Superior temporal gyrus (tissue), 1 donor: ENCODE measurements at regions not wholly inside any gene's neighbourhood (a gene's known extent, or its start where the extent isn't known, plus 50 kb on each side); places are given as distances from the start of the nearest gene placed in this dataset.

Source experiments
- DNase-seq: peaks from one replicate; pipeline ENCODE4 v3.0.0-alpha.2; 2016; ENCODE audit errors: extremely low spot score

DNA sequence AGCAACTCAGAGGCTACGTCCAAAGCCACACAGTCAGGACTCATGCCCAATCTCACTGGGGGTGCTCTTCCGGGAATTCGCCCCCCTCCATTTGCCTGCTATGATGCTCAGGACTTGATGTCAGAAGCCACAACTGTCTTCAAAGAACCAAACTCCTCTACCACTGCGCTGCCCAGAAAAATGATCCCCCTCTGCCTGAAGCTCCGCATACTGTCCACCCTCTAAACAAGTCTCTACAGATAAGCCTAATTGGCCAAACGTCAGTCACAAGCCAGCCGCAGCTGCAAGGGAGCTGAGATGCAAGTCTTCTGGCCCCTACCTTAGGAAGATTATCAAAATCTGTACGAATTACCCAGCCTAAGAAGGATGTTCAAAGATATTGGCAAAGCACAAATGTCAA, 294.6 kb downstream of the BUD13 start:
- no peak for DNase-seq

DNA sequence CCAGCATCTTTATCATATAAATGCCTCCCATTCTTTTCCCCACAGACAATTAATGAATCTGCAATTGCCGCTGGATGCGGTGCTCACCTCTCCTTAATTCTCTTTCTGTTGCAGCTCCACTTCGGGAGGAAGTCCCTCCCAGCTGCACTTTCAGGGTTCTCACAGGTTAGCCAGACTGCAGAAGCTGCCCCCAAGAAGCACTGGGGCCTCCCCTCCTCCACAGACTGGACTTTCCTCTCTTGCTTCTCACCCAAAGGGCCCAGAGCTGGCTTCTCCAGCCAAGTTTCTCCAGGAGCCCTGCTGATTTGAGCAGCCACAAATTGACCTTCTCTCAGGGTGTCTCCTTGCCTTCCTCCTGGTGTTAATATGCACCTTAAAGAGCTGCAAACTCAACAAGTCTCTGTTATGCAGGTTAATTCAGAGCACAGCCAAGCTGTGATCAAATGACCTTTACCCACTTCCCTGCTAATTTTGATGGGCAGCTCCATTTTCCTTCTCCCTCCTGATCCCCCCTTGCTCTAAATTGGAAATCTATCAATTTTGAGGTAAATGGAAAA, 298.9 kb downstream of the BUD13 start:
- no peak for DNase-seq

DNA sequence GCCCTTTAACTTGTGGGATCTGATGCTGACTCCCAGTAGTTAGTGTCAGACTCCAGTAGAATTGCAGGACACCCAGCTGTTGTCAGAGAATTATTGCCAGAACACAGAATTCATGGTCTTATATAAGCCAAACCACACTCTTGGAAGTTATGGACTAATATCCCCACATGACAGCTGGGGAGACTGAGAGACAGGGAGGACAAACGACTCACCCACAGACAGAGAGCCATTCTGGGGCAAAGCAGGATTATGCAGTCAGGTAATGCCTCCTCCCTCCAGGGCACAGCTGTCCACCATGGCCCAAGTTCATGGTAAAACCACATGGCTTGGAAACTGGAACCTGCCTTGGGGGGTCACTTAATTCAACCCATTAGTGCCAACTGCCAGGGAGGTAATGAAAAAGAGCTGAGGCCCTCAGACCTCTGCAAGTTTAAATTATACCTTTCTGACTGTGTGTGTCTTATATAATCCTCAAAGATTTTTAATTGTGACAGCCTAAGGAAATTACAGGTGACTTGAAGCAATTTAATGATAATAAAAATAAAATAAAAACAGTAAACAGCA, 299.5 kb downstream of the BUD13 start:
- DNase-seq, result no peak

DNA sequence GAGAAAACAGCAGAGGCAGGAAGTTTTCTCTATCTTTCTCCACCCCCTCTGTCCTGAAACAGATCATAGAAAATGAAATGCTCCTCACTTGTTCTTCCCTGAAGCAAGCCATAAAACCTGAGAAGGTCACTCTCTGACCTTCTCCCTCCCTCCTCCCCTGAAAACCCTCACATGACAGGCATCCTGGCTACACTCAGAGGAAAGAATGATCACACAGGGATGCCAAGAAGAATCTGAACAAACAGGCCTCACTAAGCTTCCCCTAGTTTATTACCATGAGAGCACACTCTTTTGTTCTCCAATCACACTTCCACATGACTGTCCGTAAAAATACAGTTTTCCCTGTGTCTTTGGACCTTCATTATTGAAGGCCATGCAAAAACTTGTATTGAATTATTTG, 300.1 kb downstream of the BUD13 start:
- DNase-seq, result no peak

DNA sequence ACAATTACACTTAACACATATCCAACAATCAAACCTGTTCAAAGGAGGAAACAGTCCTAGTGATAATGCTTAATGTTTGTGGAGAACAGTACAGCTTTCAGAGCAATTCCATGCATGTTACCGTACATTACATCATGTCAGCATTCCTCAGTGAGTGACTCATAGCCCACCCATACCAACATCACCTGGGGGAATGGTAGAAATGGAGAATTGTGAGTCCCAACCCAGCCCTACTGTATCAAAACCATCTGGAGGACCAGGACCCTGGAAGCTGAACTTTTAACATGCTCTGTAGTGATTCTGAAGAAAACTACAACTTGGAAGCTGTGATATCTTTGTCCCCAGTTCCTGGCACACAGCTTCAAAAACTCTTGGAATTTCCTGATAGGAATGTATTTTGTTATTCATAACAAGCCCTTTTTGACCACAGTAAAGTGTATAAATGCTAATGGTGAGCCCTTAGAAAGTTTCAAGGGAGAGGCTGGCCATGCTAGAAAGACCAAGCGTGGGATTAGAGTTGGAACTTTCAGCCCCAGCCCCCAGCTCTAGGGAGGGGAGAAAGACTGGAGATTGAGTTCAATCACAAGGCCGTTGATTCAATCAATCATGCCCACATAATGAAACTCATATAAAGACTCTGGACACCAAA, 301.1 kb downstream of the BUD13 start:
- DNase-seq, result no peak

DNA sequence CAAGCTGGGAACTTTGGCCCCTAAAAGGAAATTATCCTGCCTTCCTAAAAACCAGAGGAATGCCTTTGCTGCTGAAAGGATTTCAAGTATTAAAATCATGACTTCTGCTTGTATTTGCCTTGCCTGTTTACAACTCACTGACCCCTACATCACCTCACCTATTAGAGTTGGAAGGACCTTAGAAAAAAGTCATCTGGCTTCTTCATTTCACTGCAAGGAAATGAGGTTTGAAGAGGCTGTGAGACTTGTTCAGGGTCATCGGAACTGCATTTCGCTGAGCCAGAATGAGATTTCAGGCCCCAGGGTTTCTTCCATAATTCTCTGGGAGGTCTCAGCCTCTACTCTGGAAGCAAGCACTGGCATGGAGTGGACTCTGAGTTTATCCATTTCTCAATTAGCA, 304.1 kb downstream of the BUD13 start:
- no peak for DNase-seq

DNA sequence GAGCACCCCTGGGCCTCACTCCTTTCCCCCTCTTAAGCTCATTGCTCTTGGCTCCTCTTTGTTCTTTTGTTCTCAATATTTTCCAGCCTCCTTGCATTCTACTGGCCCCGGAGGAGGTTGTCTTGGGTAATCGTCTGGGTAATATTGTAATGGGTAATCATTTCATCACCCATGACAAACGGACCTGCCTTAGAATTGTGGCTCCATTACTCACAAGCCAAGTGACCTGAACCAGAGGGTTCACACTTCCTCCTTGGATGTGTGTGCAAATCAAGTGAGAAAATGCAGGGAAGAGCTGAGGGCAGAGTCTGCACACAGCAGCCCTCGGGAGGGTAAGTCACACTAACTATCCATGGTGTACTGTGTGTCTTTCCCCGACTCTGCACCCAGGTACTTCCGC, 305.0 kb downstream of the BUD13 start:
- no peak for DNase-seq

DNA sequence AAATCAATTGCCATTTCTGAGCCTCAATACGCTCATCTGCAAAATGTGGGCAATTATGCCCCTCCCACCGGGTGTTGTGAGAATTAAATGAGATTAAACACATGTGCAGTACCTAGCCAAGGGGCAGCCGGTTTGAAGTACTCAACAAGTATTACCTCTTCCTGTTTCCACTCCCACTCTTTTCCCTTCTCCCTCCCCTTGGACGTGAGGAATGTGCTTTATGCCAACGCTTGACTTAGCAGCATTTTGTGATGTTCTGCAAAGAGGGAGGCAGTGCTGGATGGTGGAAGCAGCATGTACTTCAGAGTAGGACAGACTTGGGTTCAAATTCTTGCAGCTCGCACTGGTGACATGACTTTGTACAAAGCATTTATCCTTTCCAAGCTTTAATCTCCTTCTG, 306.0 kb downstream of the BUD13 start:
- DNase-seq, result no peak

DNA sequence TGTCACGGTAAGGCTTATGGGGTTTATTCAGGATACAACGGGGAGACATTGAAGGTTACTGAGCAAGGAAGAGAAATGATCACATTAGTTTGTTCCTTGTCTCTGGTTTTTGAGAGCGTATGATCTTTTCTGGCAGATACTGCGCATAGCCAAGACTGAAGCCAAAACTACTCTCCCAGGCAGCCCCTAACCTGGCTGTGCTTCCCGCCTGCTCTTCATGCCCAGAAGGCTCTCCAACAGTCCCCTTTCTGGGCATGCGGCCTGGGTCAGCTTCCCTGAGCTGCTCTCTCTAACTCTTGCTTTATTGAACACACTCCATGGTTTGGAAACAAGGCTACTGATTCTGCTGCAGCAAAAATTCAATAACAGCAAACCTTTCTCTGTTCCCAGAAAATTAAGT, 306.6 kb downstream of the BUD13 start:
- no peak for DNase-seq

DNA sequence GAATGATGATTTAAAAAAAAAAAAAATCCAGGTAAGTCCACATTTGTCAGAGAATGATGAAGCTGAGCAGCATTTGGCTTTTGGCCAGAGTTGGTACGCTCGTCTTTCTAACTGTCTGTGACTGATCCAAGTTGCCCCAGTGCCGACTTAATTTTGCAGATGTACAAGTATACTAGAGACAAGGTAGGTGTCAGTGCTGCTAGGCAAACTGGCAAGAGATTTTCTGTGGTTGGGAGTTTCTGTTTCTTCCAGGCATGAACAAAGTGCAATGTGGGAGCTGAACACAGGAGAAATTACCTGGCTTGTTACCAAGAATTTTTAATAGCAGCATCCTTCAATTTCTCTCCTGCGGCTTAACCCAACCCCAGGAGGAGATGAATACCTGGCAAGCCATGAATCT, 307.7 kb downstream of the BUD13 start:
- DNase-seq, result no peak

DNA sequence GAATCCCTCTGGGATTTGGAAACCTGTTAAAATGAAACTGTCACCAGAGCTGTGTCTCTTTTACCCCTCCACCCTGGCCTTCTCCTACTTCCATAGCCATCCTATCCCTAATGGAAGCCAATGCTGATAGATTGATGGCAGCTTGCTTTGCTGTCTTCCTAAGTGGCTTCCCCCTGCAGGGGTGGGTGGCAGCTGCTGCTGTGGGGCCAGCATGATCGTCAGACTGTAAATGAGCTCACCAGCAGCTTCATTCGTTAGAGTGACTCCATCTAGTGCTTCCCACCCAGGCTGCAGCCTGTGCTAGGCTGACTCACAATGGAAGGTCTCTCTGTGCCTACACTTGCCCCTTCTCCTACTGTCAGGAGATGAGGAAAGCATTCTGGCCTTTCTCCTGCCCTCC, 311.0 kb downstream of the BUD13 start:
- no peak for DNase-seq

DNA sequence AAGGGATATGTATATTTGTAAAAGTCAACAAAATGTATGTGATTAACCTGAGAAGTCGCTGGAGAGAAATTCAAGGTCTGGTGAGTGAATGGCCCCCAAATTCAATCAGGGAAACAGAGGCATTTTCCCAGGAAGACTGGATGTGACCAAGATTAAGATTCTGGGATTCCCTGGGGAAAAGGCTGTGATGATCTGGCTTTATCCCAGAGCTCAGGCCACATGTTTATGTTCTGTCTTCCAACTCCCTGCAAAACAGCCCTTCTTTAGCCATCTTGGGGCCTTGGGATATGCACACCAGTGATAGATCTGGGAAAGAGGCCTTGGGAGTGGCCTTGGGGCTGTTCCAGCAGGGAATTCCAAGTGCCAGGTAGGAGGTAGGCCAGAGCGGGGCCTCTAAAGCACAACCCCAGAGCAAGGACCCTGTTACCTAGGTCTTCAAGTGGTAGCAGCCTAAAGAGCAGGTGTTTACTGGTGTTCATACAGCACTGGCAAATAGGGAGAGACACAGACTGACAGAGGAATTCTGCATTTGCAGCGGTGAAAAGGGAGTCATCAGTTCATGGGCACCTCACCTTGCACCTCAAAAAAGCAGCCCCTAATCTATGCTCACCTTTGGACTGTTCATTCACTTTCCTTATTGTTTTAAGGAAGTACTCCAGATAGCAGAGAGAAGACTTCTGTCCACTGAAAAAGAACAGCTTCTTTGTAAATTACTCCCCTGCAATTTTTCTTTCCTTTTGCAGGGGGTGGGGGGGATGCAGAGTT, 312.4 kb downstream of the BUD13 start:
- no peak for DNase-seq

DNA sequence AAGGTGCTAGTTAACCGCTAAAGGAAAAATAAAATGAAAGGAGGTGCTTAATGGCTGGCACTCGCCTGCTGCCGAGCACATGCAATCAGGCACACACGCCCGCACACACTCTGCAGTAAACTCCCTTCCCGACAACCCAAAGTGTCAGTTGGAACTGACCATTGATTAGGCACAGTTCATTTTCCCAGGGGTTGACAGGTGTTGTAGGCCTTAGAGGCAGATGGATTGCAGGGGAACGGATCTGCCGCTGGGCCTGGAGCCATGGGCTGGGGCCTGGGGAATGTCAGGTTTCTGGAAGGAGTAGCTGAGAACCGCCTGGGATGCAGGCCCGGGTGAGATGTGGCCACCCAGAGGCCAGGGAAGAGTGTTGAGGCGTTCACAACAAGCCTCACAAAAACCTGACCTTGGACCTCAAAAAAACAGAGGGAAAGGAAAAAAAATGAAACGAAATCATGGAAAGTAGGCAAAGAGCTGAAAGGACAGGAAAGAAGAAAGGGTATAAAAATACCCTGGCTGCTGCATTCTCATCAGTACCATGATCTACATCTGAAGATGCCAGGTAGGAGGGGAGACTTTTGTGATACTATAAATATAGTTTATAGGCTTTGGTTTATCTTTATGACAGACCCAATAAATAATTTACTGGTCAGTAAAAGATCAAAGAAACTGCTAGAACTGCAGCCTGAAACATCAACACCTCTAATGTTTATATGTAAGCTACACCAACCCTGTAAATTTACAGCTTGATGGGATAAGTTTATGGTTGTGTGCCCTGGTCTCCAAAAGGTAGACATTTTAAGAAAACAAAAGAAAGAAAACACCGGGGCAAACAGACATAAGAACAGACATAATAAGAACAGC, 313.4 kb downstream of the BUD13 start:
- no peak for DNase-seq

DNA sequence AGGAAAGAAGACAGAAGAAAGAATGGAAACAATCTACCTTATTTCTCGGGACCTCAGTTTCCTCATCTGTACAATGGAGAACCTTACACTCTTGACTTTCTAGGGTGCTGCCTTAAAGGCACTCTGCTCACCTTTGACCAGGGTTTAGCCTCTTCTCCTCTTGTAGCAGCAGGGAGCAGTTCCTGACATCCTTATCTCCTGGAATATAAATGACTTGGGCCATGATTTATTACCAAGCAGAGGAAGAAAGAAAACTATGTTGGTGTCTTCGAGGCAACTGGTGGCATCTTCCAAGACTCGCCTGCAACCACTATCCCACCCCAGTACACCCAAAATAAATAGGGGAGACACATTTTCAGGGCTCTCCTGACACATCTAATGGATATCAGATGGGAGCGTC, 314.2 kb downstream of the BUD13 start:
- no peak for DNase-seq

DNA sequence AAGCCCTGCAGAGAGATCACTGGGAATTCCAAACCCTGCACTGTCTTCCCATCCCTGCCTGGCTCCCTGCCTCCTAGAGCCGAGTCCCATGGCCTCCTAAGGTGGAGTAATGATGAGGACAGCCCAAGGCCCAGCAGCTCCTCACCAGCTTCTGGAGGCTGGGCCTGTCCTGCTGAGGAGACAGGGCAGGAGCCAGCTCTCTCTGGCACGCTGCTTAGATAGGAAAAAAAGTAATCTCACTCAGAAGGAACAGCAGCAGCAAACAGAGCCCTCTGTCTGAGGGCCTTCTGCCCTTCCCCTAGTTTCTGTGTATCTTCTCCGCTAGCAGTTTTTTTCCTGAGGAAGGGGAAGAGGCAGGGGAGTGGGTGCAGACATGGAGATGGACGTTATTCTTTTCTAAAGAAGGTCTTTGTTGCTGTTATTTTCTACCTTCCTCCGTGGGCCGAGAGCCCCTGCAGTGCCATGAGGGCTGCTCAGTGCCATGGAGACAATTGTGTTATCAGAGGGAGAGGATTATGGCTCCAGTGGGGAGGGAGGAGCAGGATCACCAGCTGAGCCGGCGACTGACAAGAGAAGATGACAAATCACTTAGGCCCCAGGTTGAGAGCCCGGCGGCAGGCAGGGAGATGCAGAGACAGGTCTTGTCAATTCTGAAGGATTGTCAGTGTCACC, 315.3 kb downstream of the BUD13 start:
- no peak for DNase-seq

DNA sequence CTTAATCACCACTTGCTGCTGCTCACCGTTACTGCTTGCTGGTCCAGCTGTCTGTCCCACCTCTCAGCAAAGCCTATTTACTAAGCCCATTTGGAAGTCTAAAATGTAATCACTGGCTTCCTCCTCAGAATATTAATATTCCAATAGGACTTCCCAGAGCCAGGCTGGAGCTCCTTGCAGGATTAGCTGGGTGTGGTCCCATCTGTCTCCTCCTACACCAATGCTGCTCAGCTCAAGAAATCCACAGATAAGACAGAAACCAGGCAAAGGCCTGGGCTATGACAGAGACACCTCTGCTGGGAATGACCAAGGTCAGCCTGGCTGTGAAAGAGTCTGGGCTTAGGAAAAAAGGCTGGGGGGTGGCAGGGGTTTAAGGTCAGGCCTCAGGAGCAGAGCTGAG, 317.8 kb downstream of the BUD13 start:
- DNase-seq, result no peak

DNA sequence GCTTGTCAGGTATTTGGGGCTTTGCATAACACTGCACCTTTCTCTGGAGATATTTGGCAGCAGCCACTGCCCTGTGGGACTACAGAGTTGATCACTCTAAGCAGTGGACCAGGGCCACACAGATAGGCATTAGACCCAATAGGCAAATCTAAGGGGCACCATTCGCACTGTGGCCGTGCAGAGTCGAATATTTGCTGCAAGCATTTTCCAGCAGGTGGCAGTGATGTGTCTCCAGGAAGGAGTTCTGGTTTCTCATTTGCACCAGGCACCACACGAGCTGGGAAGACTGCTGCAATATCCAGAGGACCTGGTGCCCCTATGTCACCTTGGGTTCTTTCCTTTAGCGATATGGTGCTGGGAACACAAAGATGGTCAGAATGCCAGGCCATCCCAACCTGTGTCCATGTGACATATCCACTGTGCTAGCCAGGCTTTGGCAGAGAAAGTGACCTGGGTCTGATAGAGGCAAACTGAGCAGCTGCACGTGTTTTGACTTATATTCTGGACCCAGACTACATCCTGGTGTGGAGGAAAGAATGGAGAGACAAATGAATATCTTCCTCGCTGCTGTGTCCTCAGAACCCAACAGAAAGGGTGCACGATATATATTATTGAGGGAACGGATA, 318.7 kb downstream of the BUD13 start:
- DNase-seq, result peak; percentile 64

DNA sequence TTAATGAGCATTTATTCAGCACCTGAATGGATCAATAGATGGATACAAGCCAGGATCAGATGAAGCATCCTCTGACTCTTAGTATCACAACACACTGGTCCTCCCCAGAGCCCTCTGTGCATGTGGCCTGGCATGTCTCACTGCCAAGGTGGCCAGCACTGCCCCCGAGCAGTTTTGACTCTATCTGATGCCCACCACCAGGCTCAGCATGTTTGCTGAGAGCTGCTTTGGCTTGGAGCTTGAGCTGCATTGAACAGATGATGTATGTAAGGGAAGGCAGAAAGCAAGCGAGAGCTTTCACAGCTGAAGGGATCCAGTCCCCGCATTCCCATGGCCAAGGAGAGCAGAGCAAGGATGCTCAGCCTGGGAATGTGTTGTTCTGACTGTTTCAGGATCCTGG, 320.3 kb downstream of the BUD13 start:
- no peak for DNase-seq

DNA sequence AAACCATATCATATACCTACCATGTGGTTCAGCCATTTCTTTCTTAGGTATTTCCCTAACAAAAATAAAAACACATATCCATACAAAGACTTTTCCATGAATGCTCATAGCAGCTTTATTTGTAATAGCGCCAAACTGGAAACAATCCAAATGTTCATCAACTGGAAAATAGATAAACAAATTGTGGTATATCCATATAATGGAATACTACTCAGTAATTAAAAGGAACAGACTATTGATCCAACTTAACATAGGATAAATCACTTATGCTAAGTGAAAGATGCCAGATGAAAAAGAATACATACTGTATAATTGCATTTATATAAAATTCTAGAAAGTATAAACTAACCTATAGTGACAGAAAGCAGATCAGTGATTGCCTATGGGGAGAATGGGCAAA, 323.3 kb downstream of the BUD13 start:
- DNase-seq, result no peak

DNA sequence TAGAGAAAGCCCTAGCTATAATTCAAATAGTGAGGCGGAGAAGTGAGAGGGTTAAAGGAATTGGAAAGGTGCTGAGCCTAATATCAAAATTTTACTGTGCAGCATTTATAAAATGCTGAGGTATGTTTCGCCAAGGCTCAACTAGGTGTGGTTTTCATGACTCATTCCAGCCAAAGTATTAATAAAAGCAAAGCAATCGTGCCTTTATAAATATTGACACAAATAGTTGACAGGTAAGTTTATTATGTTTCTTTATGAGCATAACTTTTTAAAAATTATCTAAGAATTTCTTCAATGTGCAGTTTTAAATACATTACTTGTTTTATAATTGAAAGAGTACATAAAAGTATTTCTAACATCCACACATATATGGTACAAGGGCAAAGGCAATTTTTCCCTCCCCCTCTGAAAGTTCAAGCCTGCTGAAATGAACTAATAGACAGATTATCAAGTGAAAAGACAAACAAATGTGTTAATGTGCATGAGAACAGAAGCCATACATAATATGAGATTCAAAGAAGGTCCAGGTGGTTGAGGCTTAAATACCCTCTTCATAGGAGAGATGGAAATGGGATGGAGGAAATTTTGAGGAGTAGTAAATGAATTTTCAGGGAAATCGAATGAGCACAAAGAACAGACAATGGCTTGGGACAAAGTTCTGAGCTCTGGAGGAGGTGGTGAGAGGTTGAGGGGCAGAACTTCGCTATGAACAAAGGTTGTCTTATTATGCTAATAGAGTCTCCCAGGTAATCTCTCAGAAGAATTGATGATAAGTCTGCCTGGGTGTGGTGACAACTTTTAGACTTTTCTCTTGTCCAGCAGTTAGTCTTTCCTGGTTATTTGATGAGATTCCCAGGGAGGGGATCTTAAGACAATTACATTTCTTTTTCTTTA, 326.5 kb downstream of the BUD13 start:
- DNase-seq, result no peak
